IMR-90 (cell line): ENCODE measurements at regions not wholly inside any gene's neighbourhood (a gene's known extent, or its start where the extent isn't known, plus 50 kb on each side); places are given as distances from the start of the nearest gene placed in this dataset.

ENCODE experiments used
- ATAC-seq: fragments of 200-7000 bp; cut with Tn5 transposase; 2 replicates; pipeline ENCODE4 v1.9.1; 2020; ENCODE audit warnings: low read depth, mild to moderate bottlenecking, moderate library complexity
- BruUV-seq: library from RNA; stranded (reverse); fragments of 400-500 nt; replicated peaks from 2 replicates; lab custom pipeline; 2021; lab: Mats Ljungman, UMichigan
- CTCF ChIA-PET: fragments of 300-600 bp; formaldehyde crosslinking; extraction: SDS; loops from one replicate; lab custom pipeline; 2021; ENCODE audit warnings: antibody characterized with exemption; lab: Yijun Ruan, JAX
- POLR2A ChIA-PET: fragments of 300-600 bp; sonication (Branson Sonifier 250); formaldehyde crosslinking; loops from one replicate; lab custom pipeline; 2022; ENCODE audit warnings: antibody characterized with exemption; ENCODE audit not compliant: unreplicated experiment; lab: Charles Lee
- DNase-seq: peaks from one replicate; pipeline ENCODE4 v3.0.0; 2013
- H2AFZ ChIP-seq: replicated peaks from 2 replicates; pipeline ENCODE3; 2013; ENCODE audit warnings: low read length, mild to moderate bottlenecking; ENCODE audit not compliant: poor library complexity
- H2AK5ac ChIP-seq: 2 replicates; pipeline ENCODE4 v1.6.1; 2013; ENCODE audit warnings: low read depth, low read length, inconsistent platforms
- H2AK9ac ChIP-seq: replicated peaks from 2 replicates; pipeline ENCODE3; 2013; ENCODE audit warnings: mild to moderate bottlenecking, low read depth, low read length, moderate library complexity; ENCODE audit not compliant: poor library complexity
- H2BK120ac ChIP-seq: 2 replicates; pipeline ENCODE4 v1.6.1; 2013; ENCODE audit warnings: low read depth, low read length, inconsistent platforms
- H2BK15ac ChIP-seq: 3 replicates; pipeline ENCODE4 v1.6.1; 2013; ENCODE audit warnings: low read depth, low read length, inconsistent platforms
- H2BK20ac ChIP-seq: 2 replicates; pipeline ENCODE4 v1.6.1; 2013; ENCODE audit warnings: low read depth, mild to moderate bottlenecking, inconsistent platforms, low read length, moderate library complexity
- H2BK5ac ChIP-seq: 2 replicates; pipeline ENCODE4 v1.6.1; 2013; ENCODE audit warnings: mild to moderate bottlenecking, low read depth, low read length, inconsistent platforms; ENCODE audit not compliant: poor library complexity, severe bottlenecking
- H3K14ac ChIP-seq: replicated peaks from 2 replicates; pipeline ENCODE4 v1.6.1; 2013; ENCODE audit warnings: low read depth, low read length, inconsistent platforms
- H3K18ac ChIP-seq: 2 replicates; pipeline ENCODE4 v1.6.1; 2013; ENCODE audit warnings: low read depth, low read length, control low read depth
- H3K23ac ChIP-seq: 2 replicates; pipeline ENCODE4 v1.6.1; 2013; ENCODE audit warnings: low read depth, low read length, inconsistent platforms
- H3K27ac ChIP-seq: 2 replicates; pipeline ENCODE4 v1.5.1; 2013; ENCODE audit warnings: mild to moderate bottlenecking, control low read depth, low read length; ENCODE audit not compliant: insufficient read depth
- H3K27me3 ChIP-seq: 2 replicates; pipeline ENCODE4 v1.6.1; 2013; ENCODE audit warnings: low read length; ENCODE audit not compliant: control insufficient read depth, insufficient read depth
- H3K36me3 ChIP-seq: 2 replicates; pipeline ENCODE4 v1.6.1; 2013; ENCODE audit warnings: low read length, mixed read lengths; ENCODE audit not compliant: control insufficient read depth, insufficient read depth
- H3K4ac ChIP-seq: 2 replicates; pipeline ENCODE4 v1.6.1; 2013; ENCODE audit warnings: low read depth, low read length, inconsistent platforms
- H3K4me1 ChIP-seq: 2 replicates; pipeline ENCODE4 v1.6.1; 2013; ENCODE audit warnings: low read length, mixed read lengths; ENCODE audit not compliant: control insufficient read depth, insufficient read depth
- H3K4me2 ChIP-seq: 2 replicates; pipeline ENCODE4 v1.6.1; 2013; ENCODE audit warnings: low read depth, mild to moderate bottlenecking, control low read depth, low read length, moderate library complexity
- H3K4me3 ChIP-seq: 2 replicates; pipeline ENCODE4 v1.5.1; 2013; ENCODE audit warnings: low read depth, mild to moderate bottlenecking, control low read depth, low read length, moderate library complexity; ENCODE audit not compliant: insufficient read depth
- H3K56ac ChIP-seq: 2 replicates; pipeline ENCODE4 v1.6.1; 2013; ENCODE audit warnings: low read length, inconsistent platforms; ENCODE audit not compliant: insufficient read depth; ENCODE audit errors: extremely low read depth
- H3K79me1 ChIP-seq, 2 experiments: 2 replicates each; pipeline ENCODE4 v1.6.1; 2013; ENCODE audit warnings: low read length in 2 of 2, inconsistent platforms in 1 of 2, low read depth in 1 of 2
- H3K9ac ChIP-seq: 2 replicates; pipeline ENCODE4 v1.6.1; 2013; ENCODE audit warnings: low read depth, low read length, control low read depth
- H3K9me1 ChIP-seq: 2 replicates; pipeline ENCODE4 v1.6.1; 2013; ENCODE audit warnings: low read length, inconsistent platforms; ENCODE audit not compliant: insufficient read depth
- H3K9me3 ChIP-seq: 2 replicates; pipeline ENCODE4 v1.6.1; 2013; ENCODE audit warnings: low read length; ENCODE audit not compliant: control insufficient read depth, insufficient read depth
- H4K20me1 ChIP-seq: 2 replicates; pipeline ENCODE4 v1.6.1; 2013; ENCODE audit warnings: low read length, inconsistent platforms; ENCODE audit not compliant: insufficient read depth
- H4K5ac ChIP-seq: 2 replicates; pipeline ENCODE4 v1.6.1; 2013; ENCODE audit warnings: mild to moderate bottlenecking, low read depth, low read length, control low read depth
- H4K8ac ChIP-seq, 2 experiments: 2 replicates each; pipeline ENCODE4 v1.6.1; 2013; ENCODE audit warnings: low read depth in 2 of 2, low read length in 2 of 2, control low read depth in 1 of 2, inconsistent platforms in 1 of 2
- H4K91ac ChIP-seq: 2 replicates; pipeline ENCODE4 v1.6.1; 2013; ENCODE audit warnings: low read depth, low read length, inconsistent platforms; ENCODE audit not compliant: insufficient read depth
- CHD1 ChIP-seq: IDR thresholded peaks from 2 replicates; pipeline ENCODE4 v1.6.1; 2012; ENCODE audit warnings: low read depth, low read length, improper control_type of control experiment
- ELK1 ChIP-seq: fragments of 150-350 bp; IDR thresholded peaks from 2 replicates; pipeline ENCODE4 v1.6.1; 2016; ENCODE audit warnings: low read depth, mild to moderate bottlenecking, low read length, moderate library complexity, borderline replicate concordance
- FOS ChIP-seq: fragments of 150-350 bp; IDR thresholded peaks from 2 replicates; pipeline ENCODE4 v1.6.1; 2016; ENCODE audit warnings: low read depth, low read length
- MAFK ChIP-seq: IDR thresholded peaks from 2 replicates; pipeline ENCODE4 v1.6.1; 2012; ENCODE audit warnings: low read depth, low read length, improper control_type of control experiment
- MXI1 ChIP-seq: IDR thresholded peaks from 2 replicates; pipeline ENCODE4 v1.6.1; 2012; ENCODE audit warnings: low read depth, mild to moderate bottlenecking, low read length, moderate library complexity, borderline replicate concordance
- NFE2L2 ChIP-seq: fragments of 150-350 bp; IDR thresholded peaks from 2 replicates; pipeline ENCODE4 v1.6.1; 2016; ENCODE audit warnings: low read depth, mild to moderate bottlenecking, low read length
- RAD21 ChIP-seq: IDR thresholded peaks from 2 replicates; pipeline ENCODE4 v1.6.1; 2012; ENCODE audit warnings: low read length, improper control_type of control experiment
- RCOR1 ChIP-seq: IDR thresholded peaks from 2 replicates; pipeline ENCODE4 v1.6.1; 2012; ENCODE audit warnings: mild to moderate bottlenecking, low read length, improper control_type of control experiment; ENCODE audit not compliant: insufficient replicate concordance
- RFX5 ChIP-seq: IDR thresholded peaks from 2 replicates; pipeline ENCODE4 v1.8.0; 2012; ENCODE audit warnings: low read depth, mild to moderate bottlenecking, low read length, moderate library complexity
- SMC3 ChIP-seq: fragments of 150-350 bp; IDR thresholded peaks from 2 replicates; pipeline ENCODE4 v1.6.1; 2016; ENCODE audit warnings: low read depth, mild to moderate bottlenecking, antibody characterized with exemption, low read length, moderate library complexity
- USF2 ChIP-seq: fragments of 150-350 bp; IDR thresholded peaks from 2 replicates; pipeline ENCODE4 v1.6.1; 2017; ENCODE audit warnings: mild to moderate bottlenecking, antibody characterized with exemption, low read length, low read depth
- WGBS, 2 experiments: methylation state at CpG; one replicate each; pipeline versions ENCODE4 v1.1.5 to v1.1.7; 2013; ENCODE audit warnings: missing lambda C conversion rate in 2 of 2; ENCODE audit not compliant: insufficient read length in 1 of 2; ENCODE audit errors: extremely low coverage in 2 of 2; 5-methylcytosine and 5-hydroxymethylcytosine counted together
- dilution Hi-C: fragments of 300-500 bp; cut with HindIII; formaldehyde crosslinking; loops from one replicate; pipeline ENCODE4 v1.14.3; 2018; ENCODE audit warnings: low sequenced_read_pairs; ENCODE audit not compliant: unreplicated experiment
- in situ Hi-C: fragments of 300-500 bp; cut with MboI; formaldehyde crosslinking; loops from 3 replicates; pipeline ENCODE4 v1.14.3; 2019; ENCODE audit warnings: low sequenced_read_pairs, inconsistent platforms, mixed read lengths
- intact Hi-C: fragments of 100-400 bp; cut with micrococcal nuclease; formaldehyde crosslinking; loops from 2 replicates; pipeline ENCODE4 v1.10.0; 2022

DNA sequence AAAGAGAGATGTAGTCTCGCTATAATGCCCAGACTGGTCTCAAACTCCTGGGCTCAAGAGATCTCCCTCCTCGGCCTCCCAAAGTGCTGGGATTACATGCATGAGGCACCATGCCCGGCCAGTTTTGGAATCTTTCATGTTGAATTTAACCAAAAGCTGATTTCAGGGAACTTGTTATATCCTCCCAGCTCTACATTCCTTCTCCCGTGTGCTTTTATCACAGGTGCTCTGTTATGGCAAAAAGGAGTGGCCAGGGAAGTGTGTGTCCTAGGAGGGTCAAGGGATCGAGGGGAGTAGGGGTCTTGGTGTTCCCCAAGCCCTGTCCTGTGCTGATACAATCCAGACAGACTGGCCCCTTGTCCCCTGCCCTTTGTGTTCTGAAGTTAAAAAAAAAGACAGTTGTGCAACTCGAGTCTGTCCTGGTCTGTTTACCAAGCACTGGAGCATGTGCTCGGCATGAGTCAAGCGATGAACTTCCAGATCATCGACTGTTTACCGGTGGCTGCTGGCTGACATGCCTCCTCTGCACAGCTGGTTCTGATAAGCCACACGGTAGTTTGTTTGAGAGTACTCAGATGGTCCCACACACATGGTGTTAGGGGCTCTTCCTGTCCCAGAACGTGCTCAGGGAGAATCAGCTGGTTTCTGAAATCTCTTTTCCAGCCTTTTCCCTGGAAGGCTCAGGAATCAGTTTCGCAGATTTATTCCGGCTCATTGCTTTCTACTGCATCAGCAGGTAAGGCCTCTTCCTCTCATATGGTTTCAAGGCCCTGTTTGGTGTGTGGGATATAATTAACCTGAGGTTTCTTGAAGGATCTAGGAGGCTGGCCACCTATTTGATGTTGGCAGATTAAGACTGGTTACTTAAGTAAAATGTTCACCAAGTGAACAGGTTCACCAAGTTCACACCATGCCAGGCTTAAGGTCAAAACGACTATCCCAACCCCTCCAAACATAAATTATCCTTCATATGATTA, 52.6 kb upstream of the NAA20 start (continued):
- TF ChIP-seq USF2 = peak; percentile 60; the same call in 1 of the 2 replicates

DNA sequence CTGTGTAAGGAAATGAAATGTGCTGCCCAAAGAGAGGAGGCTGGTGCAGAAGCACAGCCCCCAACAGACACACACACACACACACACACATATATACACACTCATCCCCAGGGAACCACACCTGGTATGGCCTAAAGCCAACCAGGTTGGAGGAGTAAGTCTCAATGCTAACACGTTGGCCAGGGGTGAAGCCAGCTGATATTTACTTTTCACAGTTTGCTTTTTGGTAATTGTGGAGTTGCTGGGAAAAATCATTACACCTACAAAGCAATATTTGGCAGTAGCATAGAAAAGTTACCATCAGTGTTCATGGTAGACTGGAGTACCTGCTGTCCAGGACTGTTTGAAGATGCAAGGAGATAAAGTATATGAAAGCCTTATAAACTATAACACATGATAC, 50.3 kb upstream of the NAA20 start:
- Histone ChIP-seq H4K5ac (no peak overlapping the region), H3K27ac (no peak overlapping the region), H2BK120ac (no peak overlapping the region), H3K9me3 (no peaks in the 10 kb centered on the region), H3K4me1 (peaks cover 18% of the 10 kb centered on the region), H3K18ac (no peak overlapping the region), H3K4me2 (no peak overlapping the region), H2AK5ac (no peak overlapping the region), H2AFZ (no peak overlapping the region), H3K9me1 (peaks cover 24% of the 10 kb centered on the region), H2BK20ac (no peak overlapping the region), H3K4me3 (no peak overlapping the region), H2BK5ac (peak overlapping the region; percentile 17), H3K36me3 (peaks cover 31% of the 10 kb centered on the region), H2AK9ac (no peak overlapping the region), H2BK15ac (no peak overlapping the region), H3K4ac (no peak overlapping the region), H3K79me1 (peaks cover 30 to 77% of the 10 kb centered on the region in 2 experiments), H3K27me3 (no peaks in the 10 kb centered on the region), H3K14ac (no peak overlapping the region), H3K56ac (no peak overlapping the region), H3K9ac (no peak overlapping the region), H4K91ac (no peak overlapping the region), H4K20me1 (peaks cover 6% of the 10 kb centered on the region; the same call in 1 of the 2 replicates), H3K23ac (0 out of 2 replicates have a peak overlapping the region, but pooled peaks have one; percentile 13), H4K8ac (no peak overlapping the region)
- dilution Hi-C loops (no loop called here), intact Hi-C loops (no loop called here), in situ Hi-C loops (no loop called here)
- DNase-seq (no peak), ATAC-seq (no peak)
- CTCF ChIA-PET = no interaction called here
- no CpG with 5 or more reads among the region's 1 CpG for WGBS, 2 experiments
- POLR2A ChIA-PET = no interaction called here
- no TSS peak for BruUV-seq
- TF ChIP-seq MAFK (no peak), FOS (no peak), MXI1 (no peak), RFX5 (no peak), USF2 (no peak), SMC3 (no peak), RAD21 (no peak), ELK1 (no peak), NFE2L2 (no peak), CHD1 (no peak), RCOR1 (no peak)
